PC-3 (cell line): ENCODE measurements at regions not wholly inside any gene's neighbourhood (a gene's known extent, or its start where the extent isn't known, plus 50 kb on each side); places are given as distances from the start of the nearest gene placed in this dataset.

Experiments
- EZH2 ChIP-seq: fragments of 300-600 bp; sonication (generic); IDR thresholded peaks from one replicate; pipeline ENCODE4 v1.6.1; 2017; ENCODE audit warnings: antibody characterized with exemption, mild to moderate bottlenecking, low read length; ENCODE audit not compliant: unreplicated experiment
- EZH2phosphoT487 ChIP-seq: fragments of 300-600 bp; sonication (generic); IDR thresholded peaks from 2 replicates; pipeline ENCODE4 v1.6.1; 2018; ENCODE audit warnings: mild to moderate bottlenecking, antibody characterized with exemption, low read length, borderline replicate concordance

DNA sequence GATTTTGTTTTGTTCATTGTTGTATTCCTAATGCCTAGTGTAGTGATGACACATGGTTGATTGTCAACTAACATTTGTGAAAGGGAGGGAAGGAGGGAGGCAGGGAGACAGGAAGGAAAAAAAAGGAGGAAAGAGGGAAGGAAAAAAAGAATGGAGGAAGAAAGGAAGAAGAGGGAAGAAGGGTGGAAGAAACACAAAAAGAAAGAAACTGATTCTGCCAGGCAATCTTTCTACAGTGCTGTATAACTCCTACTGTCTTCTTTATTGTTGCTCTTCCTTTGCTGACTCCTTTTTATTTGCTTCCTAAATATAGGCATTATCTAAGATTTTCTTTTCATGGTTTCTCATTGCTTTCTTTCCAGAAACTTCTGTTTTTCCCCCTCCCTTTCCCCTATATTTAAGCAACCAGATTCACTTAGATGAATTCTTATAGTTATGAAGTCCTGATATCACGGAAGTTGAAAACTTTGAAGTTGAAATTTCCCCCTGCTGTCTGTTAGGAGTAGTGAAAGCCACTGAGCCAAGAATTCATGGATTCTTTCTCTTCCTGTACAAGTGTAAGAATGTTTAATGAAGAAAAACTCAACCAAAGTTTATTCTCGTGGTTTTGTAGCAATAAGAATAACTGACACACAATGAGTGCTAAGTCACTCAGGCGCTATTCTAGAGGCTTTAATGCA is 305.1 kb upstream of the FSHR start:
- no peak for TF ChIP-seq EZH2phosphoT487
- TF ChIP-seq EZH2, result no peak
